Stimulated activated naive CD8-positive, alpha-beta T cell treated with anti-CD3 and anti-CD28 coated beads, Interleukin-15, amount 100 ng/mL, for 72 hours (primary cell): ENCODE measurements at regions not wholly inside any gene's neighbourhood (a gene's known extent, or its start where the extent isn't known, plus 50 kb on each side); places are given as distances from the start of the nearest gene placed in this dataset.

ENCODE experiments used
- ATAC-seq: fragments of 150-1000 bp; cut with Tn5 transposase; 2 replicates; pipeline ENCODE4 v1.10.0; 2021; ENCODE audit warnings: mild to moderate bottlenecking, moderate library complexity
- DNase-seq, 2 donors: peaks; one replicate each; pipeline ENCODE4 v3.0.0; 2021 to 2022
- H3K27ac Mint-ChIP-seq, 2 donors: one replicate each; pipeline ENCODE4 v1.8.0; 2022; ENCODE audit warnings: mild to moderate bottlenecking in 2 of 2, mixed read lengths in 2 of 2, moderate library complexity in 2 of 2
- H3K27me3 Mint-ChIP-seq: one replicate; pipeline ENCODE4 v1.8.0; 2022; ENCODE audit warnings: mixed read lengths
- H3K4me1 Mint-ChIP-seq: one replicate; pipeline ENCODE4 v1.8.0; 2022; ENCODE audit warnings: mild to moderate bottlenecking, mixed read lengths
- H3K4me3 Mint-ChIP-seq, 2 donors: one replicate each; pipeline ENCODE4 v1.8.0; 2022; ENCODE audit warnings: mild to moderate bottlenecking in 2 of 2, mixed read lengths in 2 of 2, moderate library complexity in 1 of 2
- H3K9me3 Mint-ChIP-seq, 2 donors: one replicate each; pipeline ENCODE4 v1.8.0; 2022; ENCODE audit warnings: mixed read lengths in 2 of 2

- ATAC-seq (no peak), DNase-seq (no peak)
- Mint-ChIP-seq H3K27ac (no peak overlapping the region), H3K4me1 (no peaks in the 10 kb centered on the region), H3K27me3 (no peaks in the 10 kb centered on the region), H3K9me3 (peaks cover 17 to 45% of the 10 kb centered on the region in 2 donors), H3K4me3 (no peak overlapping the region)
Observed at GRCh38 chr7:54469740-54470139, 72.4 kb upstream of the VSTM2A start.

- Mint-ChIP-seq H3K27me3 (no peaks in the 10 kb centered on the region), H3K4me1 (no peaks in the 10 kb centered on the region), H3K9me3 (peaks cover 8 to 19% of the 10 kb centered on the region in 2 donors), H3K4me3 (no peak overlapping the region), H3K27ac (no peak overlapping the region)
- no peak for DNase-seq
- ATAC-seq = no peak
Observed at GRCh38 chr7:54476609-54477008, 65.6 kb upstream of the VSTM2A start.

- H3K4me3 Mint-ChIP-seq = no peak overlapping the region
- no peaks in the 10 kb centered on the region for H3K4me1 Mint-ChIP-seq
- peaks cover 8 to 19% of the 10 kb centered on the region in 2 donors for H3K9me3 Mint-ChIP-seq
- DNase-seq = no peak
- ATAC-seq = no peak
- H3K27ac Mint-ChIP-seq = no peak overlapping the region
- H3K27me3 Mint-ChIP-seq = no peaks in the 10 kb centered on the region
Observed at GRCh38 chr7:54477083-54477482, 65.1 kb upstream of the VSTM2A start.

- peaks cover 19 to 28% of the 10 kb centered on the region in 2 donors for H3K9me3 Mint-ChIP-seq
- no peak for DNase-seq
- H3K27ac Mint-ChIP-seq = no peak overlapping the region
- ATAC-seq = no peak
- H3K4me1 Mint-ChIP-seq = no peaks in the 10 kb centered on the region
- H3K27me3 Mint-ChIP-seq = no peaks in the 10 kb centered on the region
- no peak overlapping the region for H3K4me3 Mint-ChIP-seq
Observed at GRCh38 chr7:54483523-54483922, 58.7 kb upstream of the VSTM2A start.

GRCh38 chr7:54485044-54485443, 57.1 kb upstream of the VSTM2A start:
- Mint-ChIP-seq H3K4me3 (no peak overlapping the region), H3K27me3 (no peaks in the 10 kb centered on the region), H3K4me1 (no peaks in the 10 kb centered on the region), H3K27ac (no peak overlapping the region), H3K9me3 (peaks cover 12 to 25% of the 10 kb centered on the region in 2 donors)
- no peak for DNase-seq
- ATAC-seq = no peak
